Suppressor macrophage (primary cell): ENCODE measurements at regions not wholly inside any gene's neighbourhood (a gene's known extent, or its start where the extent isn't known, plus 50 kb on each side); places are given as distances from the start of the nearest gene placed in this dataset.

Source experiments
- DNase-seq, 4 experiments: peaks; one replicate each; pipeline ENCODE4 v3.0.0-alpha.2; 2020 to 2022

DNA sequence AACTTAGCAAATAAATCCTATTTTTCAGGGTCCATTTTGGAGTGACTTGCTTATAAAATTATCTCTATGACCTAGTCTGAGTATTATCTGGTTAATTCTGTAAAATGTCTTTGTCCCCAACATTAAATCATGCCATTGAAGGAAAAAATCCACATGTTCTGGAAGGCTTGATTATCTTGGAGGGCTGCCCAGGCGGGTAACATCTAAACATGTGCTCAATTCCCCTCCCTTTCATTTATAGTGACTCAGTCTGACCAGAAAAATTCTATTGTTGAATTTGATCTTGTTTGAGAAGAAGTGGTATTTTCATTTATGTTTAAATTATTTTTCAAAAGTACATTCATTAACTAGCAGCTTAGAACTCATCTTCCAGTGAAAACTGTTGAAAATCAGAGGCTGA is 55.4 kb upstream of the SLC10A7 start:
- DNase-seq = no peak

DNA sequence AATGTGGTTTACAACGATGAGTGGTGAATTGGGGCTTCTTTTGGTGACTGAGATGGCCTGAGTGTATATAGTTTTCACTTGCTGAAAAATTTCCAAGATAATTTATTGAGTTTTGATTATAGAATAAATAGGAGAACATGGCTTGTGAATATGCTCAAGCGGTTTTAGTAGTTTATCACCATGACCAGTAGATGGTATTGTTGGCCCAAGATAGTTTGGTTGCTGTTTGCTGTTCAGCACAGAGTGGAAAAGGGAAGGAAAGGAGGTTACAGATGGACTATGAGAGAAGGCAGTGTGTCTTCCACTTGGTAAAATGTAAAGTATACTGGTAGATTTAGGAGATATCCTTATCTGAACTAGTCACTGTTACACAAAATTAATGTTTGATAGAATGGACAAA is 55.8 kb upstream of the POU4F2 start:
- DNase-seq = peak; percentile 3 to 15 (median 5)

DNA sequence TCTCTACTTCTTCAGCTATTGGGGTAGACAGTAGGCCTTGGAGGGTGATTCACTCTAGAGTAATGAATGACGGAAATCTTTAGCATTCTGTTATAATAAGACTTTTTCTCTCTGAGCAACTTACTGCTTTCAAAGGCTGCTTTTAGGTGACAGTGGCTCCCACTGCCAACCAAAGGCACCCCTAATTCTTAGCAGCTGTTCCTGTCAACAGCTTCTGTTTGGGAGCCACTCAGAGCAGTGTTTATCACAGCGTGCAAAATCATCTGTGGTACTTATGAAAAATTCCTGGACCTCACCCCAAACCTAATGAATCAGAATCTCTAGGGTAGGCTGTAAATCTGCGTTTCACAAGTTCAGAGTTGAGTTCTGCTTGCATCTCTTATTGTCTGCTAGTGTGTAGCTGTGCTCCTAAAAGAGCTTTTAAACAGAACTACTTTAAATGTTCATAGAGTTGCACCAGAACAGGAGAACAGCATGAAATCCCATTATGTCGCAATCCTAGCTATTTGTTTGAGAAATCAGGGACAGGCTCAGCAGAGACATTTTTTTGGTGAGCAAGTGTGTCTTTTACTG is 52.8 kb upstream of the POU4F2 start:
- peak; percentile 55 to 83 (median 72) for DNase-seq
